Neuronal stem cell (in vitro differentiated cells): ENCODE measurements at regions not wholly inside any gene's neighbourhood (a gene's known extent, or its start where the extent isn't known, plus 50 kb on each side); places are given as distances from the start of the nearest gene placed in this dataset.
"Not testable (repeated sequence)": the region's sequence is repeated elsewhere in the genome, so short reads cannot be mapped to it uniquely, and the experiment has no call there.

Source experiments
- DNase-seq: peaks from one replicate; pipeline ENCODE4 v3.0.0-alpha.2; 2013; ENCODE audit warnings: low spot score
- H2AFZ ChIP-seq: one replicate; pipeline ENCODE4 v1.6.1; 2013; ENCODE audit warnings: mild to moderate bottlenecking, low read length, inconsistent platforms
- H2AK5ac ChIP-seq: 2 replicates; pipeline ENCODE4 v1.6.1; 2013; ENCODE audit warnings: low read depth, mild to moderate bottlenecking, inconsistent platforms, low read length, moderate library complexity, mixed read lengths
- H2BK120ac ChIP-seq: 2 replicates; pipeline ENCODE4 v1.6.1; 2013; ENCODE audit warnings: low read depth, mild to moderate bottlenecking, inconsistent platforms, low read length, moderate library complexity, mixed read lengths
- H2BK12ac ChIP-seq: one replicate; pipeline ENCODE4 v1.6.1; 2013; ENCODE audit warnings: low read length, inconsistent platforms
- H2BK15ac ChIP-seq: 2 replicates; pipeline ENCODE4 v1.6.1; 2013; ENCODE audit warnings: mild to moderate bottlenecking, low read length, inconsistent platforms, mixed read lengths
- H2BK5ac ChIP-seq: one replicate; pipeline ENCODE4 v1.6.1; 2013; ENCODE audit warnings: inconsistent platforms, mild to moderate bottlenecking, low read length, moderate library complexity
- H3K14ac ChIP-seq: one replicate; pipeline ENCODE4 v1.6.1; 2013; ENCODE audit warnings: low read length, inconsistent platforms
- H3K18ac ChIP-seq: 2 replicates; pipeline ENCODE4 v1.6.1; 2013; ENCODE audit warnings: low read length, inconsistent platforms
- H3K23ac ChIP-seq: 2 replicates; pipeline ENCODE4 v1.6.1; 2013; ENCODE audit warnings: low read depth, mild to moderate bottlenecking, mixed read lengths, low read length, inconsistent platforms; ENCODE audit not compliant: poor library complexity
- H3K27ac ChIP-seq: replicated peaks from 3 replicates; pipeline ENCODE4 v1.5.1; 2013; ENCODE audit warnings: low read length, inconsistent platforms
- H3K27me3 ChIP-seq, 3 experiments: 2 replicates each; pipeline ENCODE4 v1.6.1; 2013; ENCODE audit warnings: low read length in 3 of 3, mild to moderate bottlenecking in 2 of 3, inconsistent platforms in 1 of 3, low read depth in 1 of 3, mixed read lengths in 1 of 3, moderate library complexity in 1 of 3; ENCODE audit not compliant: control insufficient read depth in 3 of 3, insufficient read depth in 3 of 3
- H3K36me3 ChIP-seq, 2 donors: replicated peaks in 1 of 2; 2 replicates each; pipeline ENCODE4 v1.6.1; 2013; ENCODE audit warnings: low read length in 2 of 2; ENCODE audit not compliant: control insufficient read depth in 2 of 2, insufficient read depth in 2 of 2
- H3K4ac ChIP-seq: 2 replicates; pipeline ENCODE4 v1.6.1; 2013; ENCODE audit warnings: inconsistent platforms, mild to moderate bottlenecking, low read length, moderate library complexity
- H3K4me1 ChIP-seq, 2 donors: 1 replicate in 1 of 2; 2 replicates in 1 of 2; pipeline ENCODE4 v1.6.1; 2013; ENCODE audit warnings: low read length in 2 of 2, low read depth in 1 of 2; ENCODE audit not compliant: control insufficient read depth in 2 of 2, insufficient read depth in 1 of 2
- H3K4me2 ChIP-seq: one replicate; pipeline ENCODE4 v1.6.1; 2013; ENCODE audit warnings: mild to moderate bottlenecking, low read length, inconsistent platforms; ENCODE audit not compliant: insufficient read depth, poor library complexity, severe bottlenecking
- H3K4me3 ChIP-seq, 2 donors: 2 replicates each; pipeline ENCODE4 v1.5.1; 2013; ENCODE audit warnings: low read length in 2 of 2, mild to moderate bottlenecking in 2 of 2, inconsistent platforms in 1 of 2, moderate library complexity in 1 of 2
- H3K79me1 ChIP-seq: one replicate; pipeline ENCODE4 v1.6.1; 2013; ENCODE audit warnings: low read depth, mild to moderate bottlenecking, inconsistent platforms, low read length, moderate library complexity
- H3K9ac ChIP-seq: one replicate; pipeline ENCODE4 v1.6.1; 2013; ENCODE audit warnings: mild to moderate bottlenecking, low read depth, low read length, inconsistent platforms; ENCODE audit not compliant: poor library complexity
- H3K9me3 ChIP-seq, 2 donors: replicated peaks in 1 of 2; 2 replicates each; pipeline versions ENCODE3 to v1.6.1; 2013; ENCODE audit warnings: low read length in 2 of 2, mild to moderate bottlenecking in 2 of 2, inconsistent platforms in 1 of 2, low read depth in 1 of 2, mixed read lengths in 1 of 2, moderate library complexity in 1 of 2; ENCODE audit not compliant: control insufficient read depth in 2 of 2, insufficient read depth in 1 of 2
- H4K8ac ChIP-seq: one replicate; pipeline ENCODE4 v1.6.1; 2013; ENCODE audit warnings: low read depth, mild to moderate bottlenecking, inconsistent platforms, low read length, moderate library complexity
- H4K91ac ChIP-seq: one replicate; pipeline ENCODE4 v1.6.1; 2013; ENCODE audit warnings: low read length, low read depth, mild to moderate bottlenecking, inconsistent platforms; ENCODE audit not compliant: poor library complexity
- WGBS, 2 donors: extraction: QIAGEN DNeasy Blood & Tissue Kit; methylation state at CpG; one replicate each; pipeline ENCODE4 v1.1.7; 2013; ENCODE audit warnings: missing lambda C conversion rate in 2 of 2, mixed read lengths in 1 of 2; ENCODE audit not compliant: insufficient read length in 2 of 2, insufficient replicate concordance in 1 of 2; ENCODE audit errors: extremely low coverage in 2 of 2; 5-methylcytosine and 5-hydroxymethylcytosine counted together

GRCh38 chr10:81502677-81503359 is 372.2 kb upstream of the NRG3 start:
- H3K4me1 ChIP-seq, result no peaks in the 10 kb centered on the region
- H3K23ac ChIP-seq, result no peak overlapping the region
- H2BK12ac ChIP-seq, result no peak overlapping the region
- no peak overlapping the region for H3K9ac ChIP-seq
- no peak overlapping the region for H3K14ac ChIP-seq
- no peak for DNase-seq
- H2AK5ac ChIP-seq, result no peak overlapping the region
- H2AFZ ChIP-seq, result no peak overlapping the region
- no peak overlapping the region for H2BK120ac ChIP-seq
- no peak overlapping the region for H4K91ac ChIP-seq
- H3K27me3 ChIP-seq, result no peaks in the 10 kb centered on the region
- H3K9me3 ChIP-seq, result peaks cover 0 to 2% of the 10 kb centered on the region in 2 donors
- no peak overlapping the region for H2BK15ac ChIP-seq
- H3K27ac ChIP-seq, result no peak overlapping the region
- no CpG with 5 or more reads among the region's 35 CpGs for WGBS, 2 donors
- no peaks in the 10 kb centered on the region for H3K36me3 ChIP-seq
- H3K18ac ChIP-seq, result peak overlapping the region; percentile 17
- H2BK5ac ChIP-seq, result no peak overlapping the region
- H3K4ac ChIP-seq, result no peak overlapping the region
- no peak overlapping the region for H3K4me2 ChIP-seq
- no peak overlapping the region for H4K8ac ChIP-seq
- H3K79me1 ChIP-seq, result no peaks in the 10 kb centered on the region
- peak overlapping the region in 1 of 2 donors; percentile 54 for H3K4me3 ChIP-seq

- peak overlapping the region; percentile 56 for H3K14ac ChIP-seq
- not testable (repeated sequence) for H3K4ac ChIP-seq, H2BK12ac ChIP-seq, H4K91ac ChIP-seq, H3K4me2 ChIP-seq, H2BK120ac ChIP-seq, H2BK5ac ChIP-seq, H3K27ac ChIP-seq, H3K4me1 ChIP-seq, DNase-seq, H3K18ac ChIP-seq, H3K23ac ChIP-seq, H2AK5ac ChIP-seq, H3K9me3 ChIP-seq, H3K27me3 ChIP-seq, H2AFZ ChIP-seq, H4K8ac ChIP-seq, H3K36me3 ChIP-seq, H3K4me3 ChIP-seq, H3K79me1 ChIP-seq, H3K9ac ChIP-seq, H2BK15ac ChIP-seq
- no CpG with 5 or more reads among the region's 25 CpGs for WGBS, 2 donors
Observed at GRCh38 chr10:81505777-81506176, 369.2 kb upstream of the NRG3 start.

- peaks cover 0 to 2% of the 10 kb centered on the region in 2 donors for H3K4me1 ChIP-seq
- no peak overlapping the region for H2BK15ac ChIP-seq
- no peaks in the 10 kb centered on the region for H3K79me1 ChIP-seq
- no peak overlapping the region for H2AFZ ChIP-seq
- no peak overlapping the region for H3K4ac ChIP-seq
- DNase-seq, result no peak
- H3K9ac ChIP-seq, result no peak overlapping the region
- H2BK12ac ChIP-seq, result no peak overlapping the region
- no peak overlapping the region for H2BK120ac ChIP-seq
- H3K27me3 ChIP-seq, result no peaks in the 10 kb centered on the region
- no peaks in the 10 kb centered on the region for H3K36me3 ChIP-seq
- no peak overlapping the region for H4K91ac ChIP-seq
- H2BK5ac ChIP-seq, result no peak overlapping the region
- H4K8ac ChIP-seq, result no peak overlapping the region
- H3K4me2 ChIP-seq, result no peak overlapping the region
- H2AK5ac ChIP-seq, result no peak overlapping the region
- no peak overlapping the region for H3K27ac ChIP-seq
- no peak overlapping the region for H3K18ac ChIP-seq
- H3K14ac ChIP-seq, result no peak overlapping the region
- no peak overlapping the region for H3K4me3 ChIP-seq
- peaks cover 2 to 6% of the 10 kb centered on the region in 2 donors for H3K9me3 ChIP-seq
- H3K23ac ChIP-seq, result no peak overlapping the region
Observed at GRCh38 chr10:81514811-81515210, 360.2 kb upstream of the NRG3 start.

- Histone ChIP-seq H4K8ac (no peak overlapping the region), H3K79me1 (no peaks in the 10 kb centered on the region), H2BK120ac (no peak overlapping the region), H2BK12ac (no peak overlapping the region), H2BK15ac (no peak overlapping the region), H2BK5ac (no peak overlapping the region), H3K36me3 (no peaks in the 10 kb centered on the region), H3K4ac (no peak overlapping the region), H3K14ac (no peak overlapping the region), H3K18ac (no peak overlapping the region), H3K4me2 (no peak overlapping the region), H3K27me3 (no peaks in the 10 kb centered on the region), H2AFZ (no peak overlapping the region), H3K23ac (no peak overlapping the region), H3K4me3 (no peak overlapping the region), H3K9me3 (no peaks in the 10 kb centered on the region), H3K27ac (no peak overlapping the region), H4K91ac (no peak overlapping the region), H3K4me1 (no peaks in the 10 kb centered on the region), H3K9ac (no peak overlapping the region), H2AK5ac (no peak overlapping the region)
- no peak for DNase-seq
- WGBS, 2 donors, result no CpG with 5 or more reads among the region's 1 CpG
Observed at GRCh38 chr10:81520688-81521087, 354.3 kb upstream of the NRG3 start.
